GM12878 (cell line): ENCODE measurements at regions not wholly inside any gene's neighbourhood (a gene's known extent, or its start where the extent isn't known, plus 50 kb on each side); places are given as distances from the start of the nearest gene placed in this dataset.

Source experiments
- ASH2L ChIP-seq: fragments of 300-600, 200-600 bp; sonication (generic); IDR thresholded peaks from 2 replicates; pipeline ENCODE4 v1.6.1; 2017; ENCODE audit warnings: low read depth, mild to moderate bottlenecking, borderline replicate concordance
- ATF2 ChIP-seq: IDR thresholded peaks from 2 replicates; pipeline ENCODE4 v1.6.1; 2012; ENCODE audit warnings: low read length, inconsistent platforms
- CEBPZ ChIP-seq: fragments of 150-350 bp; IDR thresholded peaks from 2 replicates; pipeline ENCODE4 v1.6.1; 2016; ENCODE audit warnings: low read depth, low read length
- CTCF ChIP-seq, 3 experiments: IDR thresholded peaks in 2 of 3; conservative IDR thresholded peaks in 1 of 3; 2 replicates each; pipeline ENCODE4 v1.5.1; 2011; ENCODE audit warnings: low read depth in 3 of 3, low read length in 3 of 3, mild to moderate bottlenecking in 3 of 3, control low read depth in 2 of 3, moderate library complexity in 2 of 3, inconsistent platforms in 1 of 3, mixed read lengths in 1 of 3; ENCODE audit not compliant: control insufficient read depth in 2 of 3, insufficient read depth in 1 of 3; ENCODE audit errors: extremely low read depth in 1 of 3
- HDAC2 ChIP-seq: fragments of 200-600 bp; sonication (generic); IDR thresholded peaks from 2 replicates; pipeline ENCODE4 v1.6.1; 2017
- KDM1A ChIP-seq: fragments of 200-600 bp; sonication (generic); IDR thresholded peaks from 2 replicates; pipeline ENCODE4 v1.6.1; 2016; ENCODE audit warnings: borderline replicate concordance
- NR2C1 ChIP-seq: fragments of 450-650 bp; IDR thresholded peaks from 2 replicates; pipeline ENCODE4 v1.6.1; 2017; ENCODE audit warnings: antibody characterized with exemption, mild to moderate bottlenecking, moderate library complexity
- POU2F2 ChIP-seq: IDR thresholded peaks from 3 replicates; pipeline ENCODE4 v1.6.1; 2011; ENCODE audit warnings: low read depth, mild to moderate bottlenecking, low read length, borderline replicate concordance
- RUNX3 ChIP-seq: IDR thresholded peaks from 2 replicates; pipeline ENCODE4 v1.6.1; 2012; ENCODE audit warnings: low read length, inconsistent platforms

- no peak for TF ChIP-seq CEBPZ
- no peak for TF ChIP-seq ATF2
- no peak for TF ChIP-seq KDM1A
- no peak for TF ChIP-seq RUNX3
- no peak for TF ChIP-seq POU2F2
- no peak for TF ChIP-seq ASH2L
- no peak for TF ChIP-seq HDAC2
- no peak for TF ChIP-seq NR2C1
- TF ChIP-seq CTCF (IDR thresholded peaks at IDR 0.05 in 2 of 3, conservative IDR thresholded peaks at IDR 0.05 in 1 of 3; ENCODE audit: control insufficient read depth in 2 of 3, extremely low read depth in 1 of 3, insufficient read depth in 1 of 3, low read depth in 3 of 3, low read length in 3 of 3): no peak
Measured at GRCh38 chr10:34918776-34919315, 103.8 kb upstream of the PARD3 start (continued).
